T-cell (primary cell): ENCODE measurements at regions not wholly inside any gene's neighbourhood (a gene's known extent, or its start where the extent isn't known, plus 50 kb on each side); places are given as distances from the start of the nearest gene placed in this dataset.

Experiments used
- ATAC-seq, 4 experiments: fragments of 200-7000 bp in 3 of 4; fragments of 150-1000 bp in 1 of 4; cut with Tn5 transposase; replicated peaks in 1 of 4; 1 replicate in 3 of 4; 2 replicates in 1 of 4; pipeline ENCODE4 v1.10.0; 2021; ENCODE audit warnings: moderate library complexity in 3 of 4, mild to moderate bottlenecking in 2 of 4, moderate number of reproducible peaks in 1 of 4
- CTCF ChIA-PET, 2 donors: fragments of 300-600 bp; sonication (Branson Sonifier 250); formaldehyde crosslinking; loops; one replicate each; lab custom pipeline; 2022; ENCODE audit warnings: antibody characterized with exemption in 2 of 2; lab: Charles Lee
- POLR2A ChIA-PET, 2 donors: fragments of 300-600 bp; sonication (Branson Sonifier 250); formaldehyde crosslinking; loops; one replicate each; lab custom pipeline; 2022; ENCODE audit warnings: antibody characterized with exemption in 2 of 2; lab: Charles Lee
- DNase-seq, 35 experiments: peaks; one replicate each; pipeline versions ENCODE4 v3.0.0 to v3.0.0-alpha.2; 2013 to 2023
- H3K27ac ChIP-seq: one replicate; pipeline ENCODE4 v1.5.1; 2013; ENCODE audit warnings: low read length
- H3K27me3 ChIP-seq, 2 experiments: replicated peaks in 1 of 2; 1 replicate in 1 of 2; 2 replicates in 1 of 2; pipeline versions ENCODE4 v1.6.1 to v1.7.0; 2013; ENCODE audit warnings: low read length in 1 of 2, mixed read lengths in 1 of 2; ENCODE audit not compliant: control insufficient read depth in 2 of 2, insufficient read depth in 2 of 2; ENCODE audit errors: extremely low read depth in 1 of 2
- H3K36me3 ChIP-seq, 2 donors: 1 replicate in 1 of 2; 2 replicates in 1 of 2; pipeline versions ENCODE4 v1.6.1 to v1.7.0; 2013; ENCODE audit warnings: low read length in 1 of 2; ENCODE audit not compliant: control insufficient read depth in 2 of 2, insufficient read depth in 1 of 2; ENCODE audit errors: extremely low read depth in 1 of 2
- H3K4me1 ChIP-seq, 2 experiments: 1 replicate in 1 of 2; 2 replicates in 1 of 2; pipeline versions ENCODE4 v1.6.1 to v1.7.0; 2013; ENCODE audit warnings: low read length in 2 of 2, mixed read lengths in 1 of 2; ENCODE audit not compliant: insufficient read depth in 2 of 2, control insufficient read depth in 1 of 2; ENCODE audit errors: extremely low read depth in 1 of 2
- H3K4me3 ChIP-seq, 2 donors: 1 replicate in 1 of 2; 2 replicates in 1 of 2; pipeline versions ENCODE4 v1.5.1 to v1.7.0; 2013; ENCODE audit warnings: mild to moderate bottlenecking in 2 of 2, low read length in 1 of 2, moderate library complexity in 1 of 2; ENCODE audit not compliant: control insufficient read depth in 1 of 2; ENCODE audit errors: extremely low read depth in 1 of 2
- H3K9me3 ChIP-seq: 2 replicates; pipeline ENCODE4 v1.7.0; 2013
- H3K27ac Mint-ChIP-seq, 2 donors: one replicate each; pipeline ENCODE4 v1.8.0; 2020 to 2021; ENCODE audit warnings: mild to moderate bottlenecking in 2 of 2, mixed read lengths in 2 of 2
- H3K27me3 Mint-ChIP-seq, 2 donors: one replicate each; pipeline ENCODE4 v1.8.0; 2021 to 2022; ENCODE audit warnings: mixed read lengths in 2 of 2
- H3K36me3 Mint-ChIP-seq: one replicate; pipeline ENCODE4 v1.8.0; 2021; ENCODE audit warnings: mixed read lengths
- H3K4me1 Mint-ChIP-seq, 3 donors: one replicate each; pipeline ENCODE4 v1.8.0; 2020 to 2022; ENCODE audit warnings: mixed read lengths in 3 of 3, mild to moderate bottlenecking in 1 of 3
- H3K4me3 Mint-ChIP-seq, 3 donors: one replicate each; pipeline ENCODE4 v1.8.0; 2020 to 2022; ENCODE audit warnings: mild to moderate bottlenecking in 3 of 3, mixed read lengths in 3 of 3, moderate library complexity in 3 of 3
- H3K9me3 Mint-ChIP-seq, 3 donors: one replicate each; pipeline ENCODE4 v1.8.0; 2020 to 2022; ENCODE audit warnings: mixed read lengths in 3 of 3
- WGBS: methylation state at CpG from one replicate; pipeline ENCODE4 v1.1.5; 2013; ENCODE audit warnings: missing lambda C conversion rate; ENCODE audit not compliant: insufficient coverage; 5-methylcytosine and 5-hydroxymethylcytosine counted together

DNA sequence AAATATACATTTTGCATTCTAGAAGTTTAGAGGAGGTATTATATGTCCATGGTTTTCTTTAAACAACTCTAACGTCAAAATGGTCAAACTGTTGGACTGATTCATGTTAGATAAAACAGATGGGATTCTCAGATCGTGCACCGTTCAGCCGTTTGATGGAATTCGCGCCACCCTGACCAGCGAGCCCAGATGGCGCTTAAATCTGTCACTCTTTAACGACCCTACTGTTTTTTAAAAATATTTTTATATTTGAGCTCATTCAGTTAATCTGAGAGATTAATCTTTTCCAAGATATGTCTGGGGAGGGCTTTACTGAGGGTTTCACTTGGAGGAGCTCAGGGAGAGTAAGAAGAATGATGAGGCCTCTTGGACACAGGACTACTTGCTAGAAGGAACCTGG is 164.4 kb downstream of the TM9SF2 start:
- CTCF ChIA-PET = interaction anchor here in 1 of 2 donors (0.6 kb wide), 1 partner anchor 106 kb away, joined by 3 read pairs; no protein-coding TSS in a partner anchor
- Histone ChIP-seq H3K4me3 (no peak overlapping the region), H3K9me3 (no peaks in the 10 kb centered on the region), H3K4me1 (no peaks in the 10 kb centered on the region), H3K27ac (no peak overlapping the region), H3K27me3 (peaks cover 0 to 5% of the 10 kb centered on the region in 2 experiments), H3K36me3 (no peaks in the 10 kb centered on the region)
- Mint-ChIP-seq H3K4me1 (peaks cover 0 to 6% (median under 1%) of the 10 kb centered on the region in 3 donors), H3K4me3 (no peak overlapping the region), H3K27ac (no peak overlapping the region), H3K27me3 (no peaks in the 10 kb centered on the region), H3K36me3 (peaks cover 6% of the 10 kb centered on the region), H3K9me3 (no peaks in the 10 kb centered on the region)
- POLR2A ChIA-PET = interaction anchor here in 1 of 2 donors (0.6 to 0.7 kb wide), 2 partner anchors 197 to 465 kb away, joined by 3 to 5 read pairs; partner anchors contain the start of gene UBAC2
- DNase-seq (no peak), ATAC-seq (no peak)
- 96% methylated on average over 4 of the region's 9 CpGs for WGBS

- POLR2A ChIA-PET = no interaction called here
- ATAC-seq (no peak), DNase-seq (no peak)
- WGBS = 92% methylated on average over 2 of the region's 2 CpGs
- no peak overlapping the region for H3K4me3 ChIP-seq
- H3K27ac ChIP-seq = no peak overlapping the region
- Mint-ChIP-seq H3K4me3 (no peak overlapping the region), H3K4me1 (peaks cover 17 to 24% (median 19%) of the 10 kb centered on the region in 3 donors), H3K27ac (no peak overlapping the region), H3K9me3 (no peaks in the 10 kb centered on the region), H3K36me3 (peaks cover 6% of the 10 kb centered on the region), H3K27me3 (no peaks in the 10 kb centered on the region)
- CTCF ChIA-PET = no interaction called here
- no peaks in the 10 kb centered on the region for H3K36me3 ChIP-seq
- peaks cover 0 to 3% of the 10 kb centered on the region in 2 experiments for H3K27me3 ChIP-seq
- H3K4me1 ChIP-seq = peaks cover 9 to 12% of the 10 kb centered on the region in 2 experiments
- no peaks in the 10 kb centered on the region for H3K9me3 ChIP-seq
Measured at GRCh38 chr13:99663908-99664307, 162.6 kb downstream of the TM9SF2 start.

- Mint-ChIP-seq H3K36me3 (peaks cover 6% of the 10 kb centered on the region), H3K9me3 (no peaks in the 10 kb centered on the region), H3K27ac (no peak overlapping the region), H3K27me3 (no peaks in the 10 kb centered on the region), H3K4me3 (no peak overlapping the region), H3K4me1 (peaks cover 21 to 28% (median 21%) of the 10 kb centered on the region in 3 donors)
- no peaks in the 10 kb centered on the region for H3K9me3 ChIP-seq
- DNase-seq = no peak
- ChIA-PET CTCF (no interaction called here), POLR2A (no interaction called here)
- no peaks in the 10 kb centered on the region for H3K36me3 ChIP-seq
- ATAC-seq = no peak
- no peak overlapping the region for H3K4me3 ChIP-seq
- 100% methylated on average over 7 of the region's 10 CpGs for WGBS
- H3K27ac ChIP-seq = no peak overlapping the region
- H3K4me1 ChIP-seq = peaks cover 14% of the 10 kb centered on the region in 2 experiments
- no peaks in the 10 kb centered on the region for H3K27me3 ChIP-seq
Measured at GRCh38 chr13:99663185-99663825, 162.0 kb downstream of the TM9SF2 start.

DNA sequence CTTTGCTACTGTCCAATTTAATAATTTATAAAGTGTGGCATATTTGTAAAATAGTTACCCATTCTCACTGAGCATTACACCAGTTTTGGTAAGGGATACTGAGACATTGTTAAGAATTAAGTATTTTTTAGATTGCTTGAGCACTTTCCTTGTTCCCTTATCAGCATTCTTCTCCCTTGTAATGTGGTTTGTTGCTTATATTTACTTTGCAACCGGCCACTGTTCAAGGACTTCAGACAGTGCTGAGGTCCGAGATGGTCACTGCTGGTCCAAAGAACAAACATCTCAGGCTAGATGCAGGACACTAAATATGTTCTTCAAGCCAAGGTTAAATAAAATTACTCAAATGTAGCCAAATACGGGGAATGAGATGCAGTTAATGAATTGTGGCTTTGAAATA is 161.4 kb downstream of the TM9SF2 start:
- peaks cover 4% of the 10 kb centered on the region for H3K36me3 Mint-ChIP-seq
- peaks cover 15 to 20% of the 10 kb centered on the region in 2 experiments for H3K4me1 ChIP-seq
- no peaks in the 10 kb centered on the region for H3K9me3 Mint-ChIP-seq
- ChIA-PET POLR2A (no interaction called here), CTCF (no interaction called here)
- H3K9me3 ChIP-seq = no peaks in the 10 kb centered on the region
- no peak overlapping the region for H3K27ac ChIP-seq
- no peak overlapping the region for H3K27ac Mint-ChIP-seq
- no CpG with 5 or more reads among the region's 3 CpGs for WGBS
- no peak overlapping the region for H3K4me3 Mint-ChIP-seq
- peaks cover 24 to 31% (median 25%) of the 10 kb centered on the region in 3 donors for H3K4me1 Mint-ChIP-seq
- no peak overlapping the region for H3K4me3 ChIP-seq
- H3K27me3 Mint-ChIP-seq = no peaks in the 10 kb centered on the region
- DNase-seq (no peak), ATAC-seq (no peak)
- no peaks in the 10 kb centered on the region for H3K27me3 ChIP-seq
- H3K36me3 ChIP-seq = no peaks in the 10 kb centered on the region

DNA sequence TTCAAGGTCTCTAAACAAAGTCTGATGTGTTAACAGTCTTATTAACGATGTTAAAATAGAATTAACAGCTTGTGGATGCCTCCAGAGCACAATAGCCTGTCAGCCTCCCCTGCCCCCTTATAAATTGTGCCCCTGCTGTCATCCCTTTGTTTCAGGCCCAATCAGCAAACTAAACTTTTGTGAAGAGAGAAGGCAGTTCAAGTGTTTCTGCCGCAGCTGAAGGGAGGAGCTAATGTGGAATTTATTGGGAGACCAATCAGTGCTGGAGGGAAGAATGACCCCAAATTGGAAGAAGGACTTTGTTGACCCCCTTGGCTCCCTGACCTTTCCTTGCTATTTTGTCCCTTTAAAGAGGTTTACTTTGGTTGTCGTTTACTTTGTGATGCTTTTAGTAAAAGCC is 160.5 kb downstream of the TM9SF2 start:
- no peaks in the 10 kb centered on the region for H3K9me3 Mint-ChIP-seq
- peak overlapping the region; percentile 61 to 69 for H3K27ac Mint-ChIP-seq
- Histone ChIP-seq H3K36me3 (no peaks in the 10 kb centered on the region), H3K9me3 (no peaks in the 10 kb centered on the region), H3K27me3 (no peaks in the 10 kb centered on the region), H3K27ac (no peak overlapping the region), H3K4me1 (peaks cover 19 to 27% of the 10 kb centered on the region in 2 experiments), H3K4me3 (no peak overlapping the region)
- ChIA-PET POLR2A (interaction anchor here (0.6 to 0.7 kb wide), 4 partner anchors 149 to 921 kb away, joined by 3 to 21 read pairs (median 4); no protein-coding TSS in a partner anchor), CTCF (no interaction called here)
- no peak for DNase-seq
- H3K27me3 Mint-ChIP-seq = no peaks in the 10 kb centered on the region
- peaks cover 33 to 40% (median 34%) of the 10 kb centered on the region in 3 donors for H3K4me1 Mint-ChIP-seq
- peaks cover under 1% of the 10 kb centered on the region for H3K36me3 Mint-ChIP-seq
- no peak for ATAC-seq
- H3K4me3 Mint-ChIP-seq = no peak overlapping the region
- 100% methylated on average over 1 of the region's 3 CpGs for WGBS

DNA sequence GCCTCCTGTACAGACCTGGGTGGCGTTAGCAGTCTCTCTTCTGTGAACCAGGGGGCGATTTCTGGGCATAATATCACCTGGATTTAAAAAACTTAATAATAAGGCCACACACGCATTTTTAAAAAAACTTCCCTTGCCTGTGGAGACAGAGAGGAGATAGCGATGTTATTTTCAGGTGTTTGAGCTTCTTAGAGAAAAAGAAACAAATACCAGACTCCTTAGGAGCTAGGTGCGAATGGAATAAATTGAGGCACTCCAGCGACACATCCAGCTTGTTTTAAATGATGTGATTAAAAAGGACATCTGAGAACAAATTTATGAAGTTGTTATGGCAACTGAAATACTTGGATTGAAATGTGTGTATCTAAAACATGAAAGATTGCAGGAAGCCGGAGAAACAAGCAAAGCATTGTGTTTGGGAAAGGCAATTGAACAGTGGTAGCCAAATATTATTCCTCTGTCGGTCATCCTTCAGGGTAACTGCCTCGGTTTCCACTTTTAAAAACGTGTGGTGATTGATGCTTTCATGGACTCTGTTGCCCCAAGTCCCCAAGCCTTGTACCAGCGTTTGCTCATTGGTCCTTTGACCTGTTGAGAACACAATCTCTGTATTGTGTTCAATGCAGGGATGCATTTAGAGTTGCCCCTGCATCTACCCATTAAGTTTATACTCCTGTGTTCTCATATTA is 158.7 kb downstream of the TM9SF2 start:
- no peaks in the 10 kb centered on the region for H3K36me3 ChIP-seq
- no peaks in the 10 kb centered on the region for H3K27me3 Mint-ChIP-seq
- H3K27me3 ChIP-seq = no peaks in the 10 kb centered on the region
- peak overlapping the region in 1 of 3 donors; percentile 79 for H3K4me3 Mint-ChIP-seq
- H3K27ac Mint-ChIP-seq = peak overlapping the region; percentile 96 to 97
- no peaks in the 10 kb centered on the region for H3K9me3 Mint-ChIP-seq
- peaks cover 23 to 40% of the 10 kb centered on the region in 2 experiments for H3K4me1 ChIP-seq
- CTCF ChIA-PET = no interaction called here
- H3K4me1 Mint-ChIP-seq = peaks cover 48 to 57% (median 49%) of the 10 kb centered on the region in 3 donors
- POLR2A ChIA-PET = interaction anchor here (0.5 to 0.6 kb wide), 2 partner anchors 320 to 575 kb away, joined by 7 read pairs; no protein-coding TSS in a partner anchor
- H3K4me3 ChIP-seq = no peak overlapping the region
- ATAC-seq (no peak), DNase-seq (no peak)
- peak overlapping the region; percentile 92 for H3K27ac ChIP-seq
- WGBS = 93% methylated on average over 7 of the region's 11 CpGs
- H3K36me3 Mint-ChIP-seq = no peaks in the 10 kb centered on the region
- no peaks in the 10 kb centered on the region for H3K9me3 ChIP-seq
